Suprapubic skin (tissue), 4 donors: ENCODE measurements at regions not wholly inside any gene's neighbourhood (a gene's known extent, or its start where the extent isn't known, plus 50 kb on each side); places are given as distances from the start of the nearest gene placed in this dataset.

Experiments
- DNase-seq, 2 donors: peaks; one replicate each; pipeline ENCODE4 v3.0.0-alpha.2; 2019; ENCODE audit warnings: low spot score in 2 of 2
- H3K27ac ChIP-seq: fragments of 200-600 bp; sonication (generic); one replicate; pipeline ENCODE4 v1.5.1; 2019
- H3K27me3 ChIP-seq: fragments of 200-600 bp; sonication (generic); one replicate; pipeline ENCODE4 v1.5.1; 2019
- H3K36me3 ChIP-seq: fragments of 200-600 bp; sonication (generic); one replicate; pipeline ENCODE4 v1.5.1; 2019
- H3K4me1 ChIP-seq: fragments of 200-600 bp; sonication (generic); one replicate; pipeline ENCODE4 v1.5.1; 2019
- H3K4me3 ChIP-seq: fragments of 200-600 bp; sonication (generic); one replicate; pipeline ENCODE4 v1.5.1; 2019; ENCODE audit warnings: mild to moderate bottlenecking
- H3K9me3 ChIP-seq: fragments of 200-600 bp; sonication (generic); one replicate; pipeline ENCODE4 v1.5.1; 2019
- CTCF ChIP-seq, 2 donors: fragments of 200-600 bp in 1 of 2; fragments of 450-650 bp in 1 of 2; sonication (generic) in 1 of 2; IDR thresholded peaks; one replicate each; pipeline ENCODE4 v1.5.1; 2016 to 2019; ENCODE audit warnings: antibody characterized with exemption in 2 of 2, mild to moderate bottlenecking in 1 of 2, moderate library complexity in 1 of 2
- EP300 ChIP-seq: sonication (generic); formaldehyde crosslinking; IDR thresholded peaks from one replicate; pipeline ENCODE4 v1.6.1; 2017; ENCODE audit warnings: antibody characterized with exemption
- POLR2A ChIP-seq, 2 donors: fragments of 450-650 bp; IDR thresholded peaks; one replicate each; pipeline ENCODE4 v1.6.1; 2017; ENCODE audit warnings: antibody characterized with exemption in 2 of 2, mild to moderate bottlenecking in 2 of 2, moderate library complexity in 2 of 2
- POLR2AphosphoS5 ChIP-seq, 3 donors: sonication (generic); formaldehyde crosslinking; IDR thresholded peaks; one replicate each; pipeline ENCODE4 v1.6.1; 2017; ENCODE audit warnings: antibody characterized with exemption in 3 of 3
- WGBS: methylation state at CpG from one replicate; pipeline ENCODE4 v1.1.5; 2018; 5-methylcytosine and 5-hydroxymethylcytosine counted together

- Histone ChIP-seq H3K27ac (no peak overlapping the region), H3K36me3 (no peaks in the 10 kb centered on the region), H3K4me1 (peaks cover 4% of the 10 kb centered on the region), H3K4me3 (no peak overlapping the region), H3K27me3 (no peaks in the 10 kb centered on the region), H3K9me3 (peaks cover 5% of the 10 kb centered on the region)
- WGBS: 50% methylated on average over 4 of the region's 4 CpGs
- no peak for TF ChIP-seq CTCF (IDR thresholded peaks at IDR 0.05)
- DNase-seq: no peak
These were observed 105.4 kb downstream of the ZNF365 start for GRCh38 chr10:62479523-62479922.

GRCh38 chr10:62480196-62480595 lies 106.0 kb downstream of the ZNF365 start:
- H3K4me3 ChIP-seq: no peak overlapping the region
- WGBS: 23% methylated on average over 1 of the region's 1 CpG
- H3K4me1 ChIP-seq: peaks cover 4% of the 10 kb centered on the region
- no peak for TF ChIP-seq POLR2A (IDR thresholded peaks at IDR 0.05)
- no peak for TF ChIP-seq POLR2AphosphoS5 (IDR thresholded peaks at IDR 0.05)
- no peak for TF ChIP-seq CTCF (IDR thresholded peaks at IDR 0.05)
- TF ChIP-seq EP300: no peak
- no peak for DNase-seq
- H3K27me3 ChIP-seq: no peaks in the 10 kb centered on the region
- H3K9me3 ChIP-seq: peaks cover 5% of the 10 kb centered on the region
- H3K36me3 ChIP-seq: no peaks in the 10 kb centered on the region
- no peak overlapping the region for H3K27ac ChIP-seq

- H3K36me3 ChIP-seq: no peaks in the 10 kb centered on the region
- no peaks in the 10 kb centered on the region for H3K9me3 ChIP-seq
- no peak overlapping the region for H3K27ac ChIP-seq
- no peak overlapping the region for H3K4me3 ChIP-seq
- TF ChIP-seq CTCF (IDR thresholded peaks at IDR 0.05) (no peak), EP300 (no peak), POLR2A (IDR thresholded peaks at IDR 0.05) (no peak), POLR2AphosphoS5 (IDR thresholded peaks at IDR 0.05) (no peak)
- WGBS: 100% methylated on average over 1 of the region's 1 CpG
- no peak for DNase-seq
- no peaks in the 10 kb centered on the region for H3K27me3 ChIP-seq
- H3K4me1 ChIP-seq: peaks cover 4% of the 10 kb centered on the region
These were observed 108.4 kb downstream of the ZNF365 start for GRCh38 chr10:62482581-62482980.

- Histone ChIP-seq H3K4me3 (no peak overlapping the region), H3K9me3 (no peaks in the 10 kb centered on the region), H3K27ac (no peak overlapping the region), H3K27me3 (no peaks in the 10 kb centered on the region), H3K36me3 (no peaks in the 10 kb centered on the region), H3K4me1 (peaks cover 13% of the 10 kb centered on the region)
- DNase-seq: no peak
- TF ChIP-seq EP300: no peak
- no peak for TF ChIP-seq POLR2AphosphoS5 (IDR thresholded peaks at IDR 0.05)
- no peak for TF ChIP-seq CTCF (IDR thresholded peaks at IDR 0.05)
- TF ChIP-seq POLR2A (IDR thresholded peaks at IDR 0.05): no peak
These were observed 117.4 kb downstream of the ZNF365 start for GRCh38 chr10:62491597-62491996.

GRCh38 chr10:62492012-62492869 lies 118.1 kb downstream of the ZNF365 start:
- H3K9me3 ChIP-seq: no peaks in the 10 kb centered on the region
- WGBS: 45% methylated on average over 5 of the region's 5 CpGs
- no peak for DNase-seq
- no peaks in the 10 kb centered on the region for H3K36me3 ChIP-seq
- TF ChIP-seq POLR2AphosphoS5 (IDR thresholded peaks at IDR 0.05) (no peak), CTCF (IDR thresholded peaks at IDR 0.05) (peak in 1 of 2 donors; percentile 30), EP300 (no peak)
- H3K27me3 ChIP-seq: no peaks in the 10 kb centered on the region
- peaks cover 13% of the 10 kb centered on the region for H3K4me1 ChIP-seq
- peak overlapping the region; percentile 11 for H3K27ac ChIP-seq
- H3K4me3 ChIP-seq: no peak overlapping the region
